SHP77 treated with DMSO at 0.1 percent for 48 hours (cell line): ENCODE measurements at regions not wholly inside any gene's neighbourhood (a gene's known extent, or its start where the extent isn't known, plus 50 kb on each side); places are given as distances from the start of the nearest gene placed in this dataset.

Experiments used
- DNase-seq: peaks from one replicate; lab custom pipeline; 2025; lab: John Stamatoyannopoulos, UW

- no peak for DNase-seq
These were observed 50.4 kb upstream of the IRX2 start for GRCh38 chr5:2801577-2802525.
